HepG2 (cell line): ENCODE measurements at regions not wholly inside any gene's neighbourhood (a gene's known extent, or its start where the extent isn't known, plus 50 kb on each side); places are given as distances from the start of the nearest gene placed in this dataset.

Experiments
- HDAC2 ChIP-seq: sonication (generic); formaldehyde crosslinking; IDR thresholded peaks from 2 replicates; pipeline ENCODE4 v1.4.0; 2020; ENCODE audit warnings: missing genetic modification reagents
- POLR2A ChIP-seq, 2 experiments: IDR thresholded peaks; 2 replicates each; pipeline ENCODE4 v1.6.1; 2011; ENCODE audit warnings: low read depth in 2 of 2, low read length in 2 of 2, mild to moderate bottlenecking in 1 of 2, moderate library complexity in 1 of 2; ENCODE audit not compliant: insufficient read depth in 1 of 2

DNA sequence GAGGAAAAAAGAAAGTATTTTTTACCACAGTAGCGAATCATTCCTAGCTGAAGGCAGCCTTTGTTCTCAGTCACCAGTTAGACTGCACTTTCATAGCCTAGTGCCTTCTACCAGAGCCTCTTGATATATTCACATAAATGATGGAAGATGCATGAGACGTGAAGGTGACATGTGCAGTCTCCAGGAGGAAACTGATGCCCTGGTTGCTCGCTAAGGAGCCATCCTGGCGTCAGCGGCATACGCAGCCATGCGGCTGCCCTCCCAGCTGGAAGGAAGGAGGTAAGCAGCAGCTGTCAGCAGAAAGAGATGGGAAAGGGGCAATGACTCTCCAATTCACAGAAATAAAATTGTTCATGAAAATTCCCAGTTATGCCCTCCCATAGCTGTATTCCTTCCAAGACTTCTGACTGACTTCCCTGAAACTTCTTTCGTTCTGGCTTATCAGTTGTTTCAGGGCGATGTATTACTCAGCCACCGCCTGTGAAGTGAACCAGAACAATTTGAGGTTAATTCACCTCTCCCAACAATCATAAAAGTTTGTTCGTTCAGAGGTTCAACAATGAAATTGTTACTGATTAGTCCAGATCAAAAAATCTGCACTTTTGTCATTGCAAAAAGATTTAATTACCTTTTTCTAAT, 331.2 kb downstream of the NR2F1-AS1 start:
- no peak for TF ChIP-seq HDAC2
- TF ChIP-seq POLR2A (IDR thresholded peaks at IDR 0.05; ENCODE audit: insufficient read depth in 1 of 2, low read depth in 2 of 2, low read length in 2 of 2), result no peak
